Neuronal stem cell (in vitro differentiated cells): ENCODE measurements at regions not wholly inside any gene's neighbourhood (a gene's known extent, or its start where the extent isn't known, plus 50 kb on each side); places are given as distances from the start of the nearest gene placed in this dataset.
"Not testable (repeated sequence)": the region's sequence is repeated elsewhere in the genome, so short reads cannot be mapped to it uniquely, and the experiment has no call there.

ENCODE experiments used
- DNase-seq: peaks from one replicate; pipeline ENCODE4 v3.0.0-alpha.2; 2013; ENCODE audit warnings: low spot score
- H2AFZ ChIP-seq: one replicate; pipeline ENCODE4 v1.6.1; 2013; ENCODE audit warnings: mild to moderate bottlenecking, low read length, inconsistent platforms
- H2AK5ac ChIP-seq: 2 replicates; pipeline ENCODE4 v1.6.1; 2013; ENCODE audit warnings: low read depth, mild to moderate bottlenecking, inconsistent platforms, low read length, moderate library complexity, mixed read lengths
- H2BK120ac ChIP-seq: 2 replicates; pipeline ENCODE4 v1.6.1; 2013; ENCODE audit warnings: low read depth, mild to moderate bottlenecking, inconsistent platforms, low read length, moderate library complexity, mixed read lengths
- H2BK12ac ChIP-seq: one replicate; pipeline ENCODE4 v1.6.1; 2013; ENCODE audit warnings: low read length, inconsistent platforms
- H2BK15ac ChIP-seq: 2 replicates; pipeline ENCODE4 v1.6.1; 2013; ENCODE audit warnings: mild to moderate bottlenecking, low read length, inconsistent platforms, mixed read lengths
- H2BK5ac ChIP-seq: one replicate; pipeline ENCODE4 v1.6.1; 2013; ENCODE audit warnings: inconsistent platforms, mild to moderate bottlenecking, low read length, moderate library complexity
- H3K14ac ChIP-seq: one replicate; pipeline ENCODE4 v1.6.1; 2013; ENCODE audit warnings: low read length, inconsistent platforms
- H3K18ac ChIP-seq: 2 replicates; pipeline ENCODE4 v1.6.1; 2013; ENCODE audit warnings: low read length, inconsistent platforms
- H3K23ac ChIP-seq: 2 replicates; pipeline ENCODE4 v1.6.1; 2013; ENCODE audit warnings: low read depth, mild to moderate bottlenecking, mixed read lengths, low read length, inconsistent platforms; ENCODE audit not compliant: poor library complexity
- H3K27ac ChIP-seq: replicated peaks from 3 replicates; pipeline ENCODE4 v1.5.1; 2013; ENCODE audit warnings: low read length, inconsistent platforms
- H3K27me3 ChIP-seq, 3 experiments: 2 replicates each; pipeline ENCODE4 v1.6.1; 2013; ENCODE audit warnings: low read length in 3 of 3, mild to moderate bottlenecking in 2 of 3, inconsistent platforms in 1 of 3, low read depth in 1 of 3, mixed read lengths in 1 of 3, moderate library complexity in 1 of 3; ENCODE audit not compliant: control insufficient read depth in 3 of 3, insufficient read depth in 3 of 3
- H3K36me3 ChIP-seq, 2 donors: replicated peaks in 1 of 2; 2 replicates each; pipeline ENCODE4 v1.6.1; 2013; ENCODE audit warnings: low read length in 2 of 2; ENCODE audit not compliant: control insufficient read depth in 2 of 2, insufficient read depth in 2 of 2
- H3K4ac ChIP-seq: 2 replicates; pipeline ENCODE4 v1.6.1; 2013; ENCODE audit warnings: inconsistent platforms, mild to moderate bottlenecking, low read length, moderate library complexity
- H3K4me1 ChIP-seq, 2 donors: 1 replicate in 1 of 2; 2 replicates in 1 of 2; pipeline ENCODE4 v1.6.1; 2013; ENCODE audit warnings: low read length in 2 of 2, low read depth in 1 of 2; ENCODE audit not compliant: control insufficient read depth in 2 of 2, insufficient read depth in 1 of 2
- H3K4me2 ChIP-seq: one replicate; pipeline ENCODE4 v1.6.1; 2013; ENCODE audit warnings: mild to moderate bottlenecking, low read length, inconsistent platforms; ENCODE audit not compliant: insufficient read depth, poor library complexity, severe bottlenecking
- H3K4me3 ChIP-seq, 2 donors: 2 replicates each; pipeline ENCODE4 v1.5.1; 2013; ENCODE audit warnings: low read length in 2 of 2, mild to moderate bottlenecking in 2 of 2, inconsistent platforms in 1 of 2, moderate library complexity in 1 of 2
- H3K79me1 ChIP-seq: one replicate; pipeline ENCODE4 v1.6.1; 2013; ENCODE audit warnings: low read depth, mild to moderate bottlenecking, inconsistent platforms, low read length, moderate library complexity
- H3K9ac ChIP-seq: one replicate; pipeline ENCODE4 v1.6.1; 2013; ENCODE audit warnings: mild to moderate bottlenecking, low read depth, low read length, inconsistent platforms; ENCODE audit not compliant: poor library complexity
- H3K9me3 ChIP-seq, 2 donors: replicated peaks in 1 of 2; 2 replicates each; pipeline versions ENCODE3 to v1.6.1; 2013; ENCODE audit warnings: low read length in 2 of 2, mild to moderate bottlenecking in 2 of 2, inconsistent platforms in 1 of 2, low read depth in 1 of 2, mixed read lengths in 1 of 2, moderate library complexity in 1 of 2; ENCODE audit not compliant: control insufficient read depth in 2 of 2, insufficient read depth in 1 of 2
- H4K8ac ChIP-seq: one replicate; pipeline ENCODE4 v1.6.1; 2013; ENCODE audit warnings: low read depth, mild to moderate bottlenecking, inconsistent platforms, low read length, moderate library complexity
- H4K91ac ChIP-seq: one replicate; pipeline ENCODE4 v1.6.1; 2013; ENCODE audit warnings: low read length, low read depth, mild to moderate bottlenecking, inconsistent platforms; ENCODE audit not compliant: poor library complexity
- WGBS, 2 donors: extraction: QIAGEN DNeasy Blood & Tissue Kit; methylation state at CpG; one replicate each; pipeline ENCODE4 v1.1.7; 2013; ENCODE audit warnings: missing lambda C conversion rate in 2 of 2, mixed read lengths in 1 of 2; ENCODE audit not compliant: insufficient read length in 2 of 2, insufficient replicate concordance in 1 of 2; ENCODE audit errors: extremely low coverage in 2 of 2; 5-methylcytosine and 5-hydroxymethylcytosine counted together

DNA sequence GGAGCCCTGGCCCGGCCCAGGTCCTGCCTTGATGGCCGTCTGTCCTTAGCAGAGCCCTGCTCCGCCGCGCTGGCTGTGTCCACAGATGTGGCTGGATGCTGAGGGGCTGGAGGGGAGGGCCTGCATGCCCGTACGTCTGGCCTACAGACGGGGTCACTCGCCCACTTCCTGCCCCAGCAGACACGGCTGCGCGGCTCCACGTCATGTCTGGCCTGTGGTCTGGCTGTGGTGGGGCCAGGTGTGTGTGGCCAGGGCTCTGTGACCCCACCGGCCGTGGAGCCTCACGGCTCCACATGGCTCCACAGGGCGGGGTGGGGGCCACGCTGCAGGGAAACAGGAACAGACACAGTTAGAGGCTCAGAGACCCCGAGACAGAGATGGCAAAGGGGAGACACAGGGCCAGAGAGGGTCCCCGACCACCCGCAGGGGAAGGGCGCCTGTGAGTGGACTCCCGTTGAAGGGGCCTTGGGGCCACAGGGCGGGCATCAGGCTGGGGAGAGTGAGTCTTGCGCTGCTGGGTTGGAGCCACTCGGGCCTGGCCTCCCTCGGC is 65.5 kb downstream of the TMEM121 start:
- not testable (repeated sequence) for H2BK120ac ChIP-seq, H3K4me2 ChIP-seq, H2BK5ac ChIP-seq, H2BK12ac ChIP-seq, H2AFZ ChIP-seq, H3K4ac ChIP-seq, H3K4me1 ChIP-seq, H3K27ac ChIP-seq, H4K91ac ChIP-seq, H3K36me3 ChIP-seq, H2BK15ac ChIP-seq, DNase-seq, H4K8ac ChIP-seq, H3K79me1 ChIP-seq, H3K27me3 ChIP-seq, H2AK5ac ChIP-seq, H3K4me3 ChIP-seq, H3K18ac ChIP-seq, H3K23ac ChIP-seq, H3K9me3 ChIP-seq, H3K9ac ChIP-seq, H3K14ac ChIP-seq
- WGBS, 2 donors, result no CpG with 5 or more reads among the region's 27 CpGs

DNA sequence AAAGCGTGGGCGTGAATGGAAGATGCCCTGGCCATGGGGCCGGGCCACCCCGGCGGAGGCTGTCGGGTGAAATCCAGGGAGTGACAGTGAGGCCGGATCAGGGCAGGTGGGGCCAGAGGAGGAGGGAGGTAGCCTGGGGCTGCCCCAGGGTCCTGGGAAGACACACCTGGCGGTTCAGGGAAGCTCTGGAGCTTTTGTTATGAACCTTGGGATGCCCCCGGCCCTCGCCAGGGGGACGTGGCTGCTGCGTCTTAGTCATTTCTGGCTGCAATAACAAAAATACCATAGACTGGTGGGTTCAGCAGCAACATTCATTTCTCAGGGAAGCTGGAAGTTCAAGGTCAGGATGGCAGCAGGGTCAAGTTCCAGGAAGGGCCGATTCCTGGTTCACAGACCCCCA is 66.3 kb downstream of the TMEM121 start:
- H2BK120ac ChIP-seq, H2AK5ac ChIP-seq, H3K18ac ChIP-seq, H3K23ac ChIP-seq, H3K4ac ChIP-seq, H3K4me3 ChIP-seq, H3K9ac ChIP-seq, H4K91ac ChIP-seq, H2BK5ac ChIP-seq, H3K36me3 ChIP-seq, H3K9me3 ChIP-seq, H3K27ac ChIP-seq, H3K79me1 ChIP-seq, H4K8ac ChIP-seq, H2BK12ac ChIP-seq, H2AFZ ChIP-seq, H2BK15ac ChIP-seq, H3K4me1 ChIP-seq, DNase-seq, H3K14ac ChIP-seq, H3K27me3 ChIP-seq, H3K4me2 ChIP-seq: not testable (repeated sequence)
- WGBS, 2 donors, result no CpG with 5 or more reads among the region's 13 CpGs

DNA sequence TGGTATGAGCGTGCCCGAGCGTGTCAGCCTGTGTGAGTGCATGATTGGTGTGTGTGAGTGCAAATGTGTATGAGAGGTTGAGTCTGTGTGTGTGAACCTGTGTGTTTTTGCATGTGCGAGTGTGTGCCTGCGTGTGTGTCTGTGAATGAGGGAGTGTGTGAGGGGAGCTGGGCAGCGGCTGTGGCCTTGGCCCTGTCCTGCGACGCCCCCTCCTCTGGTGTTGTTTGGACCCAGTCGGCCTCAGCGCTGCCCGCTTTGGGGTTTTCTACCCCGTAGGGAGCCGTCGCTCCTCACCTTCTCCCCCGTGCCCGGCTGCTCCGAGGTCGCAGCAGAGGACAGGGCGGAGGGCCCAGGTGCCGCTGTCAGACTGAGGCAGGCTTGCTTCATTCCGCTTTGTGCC is 69.0 kb downstream of the TMEM121 start:
- H2AFZ ChIP-seq, H3K4me1 ChIP-seq, H3K4ac ChIP-seq, H2AK5ac ChIP-seq, H3K23ac ChIP-seq, DNase-seq, H3K4me2 ChIP-seq, H3K9me3 ChIP-seq, H2BK5ac ChIP-seq, H3K27me3 ChIP-seq, H2BK12ac ChIP-seq, H3K9ac ChIP-seq, H3K18ac ChIP-seq, H3K36me3 ChIP-seq, H3K4me3 ChIP-seq, H4K91ac ChIP-seq, H2BK15ac ChIP-seq, H2BK120ac ChIP-seq, H3K14ac ChIP-seq, H4K8ac ChIP-seq, H3K27ac ChIP-seq, H3K79me1 ChIP-seq: not testable (repeated sequence)
- no CpG with 5 or more reads among the region's 21 CpGs for WGBS, 2 donors

DNA sequence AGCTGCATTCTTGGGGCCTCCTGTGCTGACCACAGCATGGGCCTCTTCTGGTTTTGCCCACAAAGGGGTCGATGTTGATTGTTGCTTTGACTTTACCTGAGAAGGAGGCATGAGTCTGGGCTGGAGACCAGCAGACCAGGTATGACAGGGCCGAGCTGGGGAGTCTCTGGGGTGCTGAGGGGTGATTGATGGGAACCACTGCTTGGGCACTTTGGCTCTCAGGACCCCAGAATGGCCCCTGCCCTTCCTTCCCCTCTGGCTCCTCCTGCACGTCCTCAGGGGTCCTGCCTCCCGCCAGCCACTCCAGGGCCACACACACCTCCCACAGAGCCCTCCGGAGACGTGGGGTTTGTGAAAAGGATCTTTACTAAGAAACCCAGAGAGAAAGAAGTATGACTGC is 70.0 kb downstream of the TMEM121 start:
- H2BK5ac ChIP-seq, H2AFZ ChIP-seq, H4K8ac ChIP-seq, H2AK5ac ChIP-seq, H2BK12ac ChIP-seq, H4K91ac ChIP-seq, H3K79me1 ChIP-seq, H3K18ac ChIP-seq, H3K9me3 ChIP-seq, H3K14ac ChIP-seq, H3K36me3 ChIP-seq, H3K4me3 ChIP-seq, H3K9ac ChIP-seq, H3K4ac ChIP-seq, H2BK15ac ChIP-seq, DNase-seq, H3K23ac ChIP-seq, H3K4me2 ChIP-seq, H3K4me1 ChIP-seq, H2BK120ac ChIP-seq, H3K27me3 ChIP-seq, H3K27ac ChIP-seq: not testable (repeated sequence)
- no CpG with 5 or more reads among the region's 6 CpGs for WGBS, 2 donors
